Gastrocnemius medialis (tissue), 4 donors: ENCODE measurements at regions not wholly inside any gene's neighbourhood (a gene's known extent, or its start where the extent isn't known, plus 50 kb on each side); places are given as distances from the start of the nearest gene placed in this dataset.

Source experiments
- CTCF ChIP-seq, 5 experiments: fragments of 450-650 bp in 3 of 5; fragments of 200-600 bp in 2 of 5; sonication (generic) in 2 of 5; IDR thresholded peaks in 4 of 5; conservative IDR thresholded peaks in 1 of 5; 1 replicate in 4 of 5; 2 replicates in 1 of 5; pipeline ENCODE4 v1.5.1; 2016 to 2019; ENCODE audit warnings: antibody characterized with exemption in 5 of 5, mild to moderate bottlenecking in 3 of 5, moderate library complexity in 3 of 5
- POLR2A ChIP-seq, 2 donors: fragments of 450-650 bp; IDR thresholded peaks; one replicate each; pipeline ENCODE4 v1.6.1; 2017; ENCODE audit warnings: antibody characterized with exemption in 2 of 2, mild to moderate bottlenecking in 2 of 2, moderate library complexity in 2 of 2

- TF ChIP-seq POLR2A (IDR thresholded peaks at IDR 0.05) (no peak), CTCF (IDR thresholded peaks at IDR 0.05 in 4 of 5, conservative IDR thresholded peaks at IDR 0.05 in 1 of 5) (no peak)
Observed at GRCh38 chr2:180559771-180560170, 420.6 kb upstream of the UBE2E3 start.
